ENCODE measurements at regions not wholly inside any gene's neighbourhood (a gene's known extent, or its start where the extent isn't known, plus 50 kb on each side); places are given as distances from the start of the nearest gene placed in this dataset.

GRCh38 chr3:66644549-66644948 lies 143.7 kb upstream of the LRIG1 start:
- H3K4me2 ChIP-seq (ENCODE audit: insufficient read depth, low read length): no peak overlapping the region
- dilution Hi-C loops (cut with MboI; ENCODE audit: extremely low pct_ligation_motif_present, low sequenced_read_pairs): no loop called here
- BruUV-seq (replicated peaks): no TSS peak
- FAIRE-seq: no peak
- H3K9me1 ChIP-seq (replicated peaks; ENCODE audit: control insufficient read depth, extremely low read depth, insufficient read depth, low read length): no peaks in the 10 kb centered on the region
- no peak overlapping the region for H3K4me3 ChIP-seq (replicated peaks in 1 of 3; ENCODE audit: insufficient read depth in 1 of 3, low read depth in 1 of 3, low read length in 3 of 3)
- intact Hi-C loops (cut with micrococcal nuclease): no loop called here
- POLR2A ChIA-PET: no interaction called here
- H3K27ac ChIP-seq (ENCODE audit: insufficient read depth, low read depth, low read length): no peak overlapping the region
- no peaks in the 10 kb centered on the region for H3K4me1 ChIP-seq (ENCODE audit: control insufficient read depth, extremely low read depth, insufficient read depth, low read length)
- no peak overlapping the region for H2AFZ ChIP-seq (ENCODE audit: low read depth, low read length)
- DNase-seq (ENCODE audit: low read depth, low spot score): no peak
- H3K9me3 ChIP-seq (replicated peaks; ENCODE audit: control insufficient read depth, insufficient read depth, low read length): no peaks in the 10 kb centered on the region
- H3K9ac ChIP-seq (replicated peaks; ENCODE audit: extremely low read depth, insufficient read depth, low read length): no peak overlapping the region
- TF ChIP-seq GATA2 (IDR thresholded peaks at IDR 0.05; ENCODE audit: insufficient read depth, insufficient read length, low read depth, low read length): no peak
- TF ChIP-seq FOS (IDR thresholded peaks at IDR 0.05; ENCODE audit: borderline replicate concordance, insufficient read depth, low read length): no peak
- TF ChIP-seq JUN (IDR thresholded peaks at IDR 0.05; ENCODE audit: borderline replicate concordance, insufficient read depth, insufficient read length, low read depth): no peak
- TF ChIP-seq MYC (IDR thresholded peaks at IDR 0.05; ENCODE audit: low read depth, low read length): no peak
- TF ChIP-seq POLR2AphosphoS5 (IDR thresholded peaks at IDR 0.05; ENCODE audit: insufficient read depth, low read depth, low read length): no peak
- TF ChIP-seq CTCF (IDR thresholded peaks at IDR 0.05; ENCODE audit: extremely low read depth in 1 of 2, insufficient read depth in 1 of 2, low read depth in 1 of 2, low read length in 2 of 2): no peak
- TF ChIP-seq EZH2 (IDR thresholded peaks at IDR 0.05; ENCODE audit: borderline replicate concordance, low read depth, low read length, severe bottlenecking): no peak
- TF ChIP-seq POLR2A (IDR thresholded peaks at IDR 0.05; ENCODE audit: low read depth, low read length): no peak
- TF ChIP-seq MAX (IDR thresholded peaks at IDR 0.05; ENCODE audit: insufficient read depth, insufficient read length): no peak
- peaks cover 0 to 2% of the 10 kb centered on the region in 2 experiments for H3K27me3 ChIP-seq (ENCODE audit: control insufficient read depth in 2 of 2, insufficient read depth in 2 of 2, low read length in 2 of 2)
- no peaks in the 10 kb centered on the region for H3K79me2 ChIP-seq (ENCODE audit: control insufficient read depth, insufficient read depth, low read length)
- H3K36me3 ChIP-seq (ENCODE audit: control insufficient read depth in 2 of 2, extremely low read depth in 1 of 2, insufficient read depth in 2 of 2, low read length in 2 of 2): no peaks in the 10 kb centered on the region
- no peaks in the 10 kb centered on the region for H4K20me1 ChIP-seq (replicated peaks; ENCODE audit: control insufficient read depth, extremely low read depth, insufficient read depth, low read length)
- CTCF ChIA-PET: no interaction called here

Measured in endothelial cell of umbilical vein (primary cell).